Muscle layer of colon (tissue), 2 donors: ENCODE measurements at regions not wholly inside any gene's neighbourhood (a gene's known extent, or its start where the extent isn't known, plus 50 kb on each side); places are given as distances from the start of the nearest gene placed in this dataset.

Experiments
- H3K27ac ChIP-seq: one replicate; pipeline ENCODE4 v1.7.0; 2013; ENCODE audit warnings: low read depth, mild to moderate bottlenecking, low read length, moderate library complexity
- H3K27me3 ChIP-seq, 2 donors: one replicate each; pipeline ENCODE4 v1.7.0; 2013; ENCODE audit warnings: low read length in 2 of 2, mild to moderate bottlenecking in 2 of 2; ENCODE audit not compliant: insufficient read depth in 2 of 2, control insufficient read depth in 1 of 2
- H3K36me3 ChIP-seq: one replicate; pipeline ENCODE4 v1.7.0; 2013; ENCODE audit warnings: mild to moderate bottlenecking, low read length; ENCODE audit not compliant: insufficient read depth
- H3K4me1 ChIP-seq: one replicate; pipeline ENCODE4 v1.7.0; 2013; ENCODE audit warnings: mild to moderate bottlenecking, low read length; ENCODE audit not compliant: insufficient read depth
- H3K4me3 ChIP-seq, 2 donors: one replicate each; pipeline ENCODE4 v1.7.0; 2013; ENCODE audit warnings: low read length in 2 of 2, low read depth in 1 of 2, mild to moderate bottlenecking in 1 of 2, moderate library complexity in 1 of 2
- H3K9ac ChIP-seq: one replicate; pipeline ENCODE4 v1.7.0; 2013; ENCODE audit warnings: low read length
- H3K9me3 ChIP-seq: one replicate; pipeline ENCODE4 v1.7.0; 2013; ENCODE audit warnings: mild to moderate bottlenecking, low read length
- donor health status: abdominal sarcoma.
- donor health status: Adenocarcinoma of cecum.

- no peaks in the 10 kb centered on the region for H3K9me3 ChIP-seq
- H3K27me3 ChIP-seq: no peaks in the 10 kb centered on the region
- H3K36me3 ChIP-seq: no peaks in the 10 kb centered on the region
- no peaks in the 10 kb centered on the region for H3K4me1 ChIP-seq
- H3K27ac ChIP-seq: no peak overlapping the region
- H3K4me3 ChIP-seq: no peak overlapping the region
- H3K9ac ChIP-seq: no peak overlapping the region
Observed at GRCh38 chr1:57848406-57848805, 424.5 kb upstream of the DAB1 start.

GRCh38 chr1:57845041-57845440 is 421.2 kb upstream of the DAB1 start:
- Histone ChIP-seq H3K4me1 (no peaks in the 10 kb centered on the region), H3K4me3 (no peak overlapping the region), H3K27ac (no peak overlapping the region), H3K9ac (no peak overlapping the region), H3K27me3 (no peaks in the 10 kb centered on the region), H3K9me3 (no peaks in the 10 kb centered on the region), H3K36me3 (no peaks in the 10 kb centered on the region)

GRCh38 chr1:57844382-57844980 is 420.6 kb upstream of the DAB1 start:
- Histone ChIP-seq H3K9me3 (no peaks in the 10 kb centered on the region), H3K27ac (no peak overlapping the region), H3K27me3 (no peaks in the 10 kb centered on the region), H3K36me3 (no peaks in the 10 kb centered on the region), H3K4me3 (no peak overlapping the region), H3K9ac (no peak overlapping the region), H3K4me1 (no peaks in the 10 kb centered on the region)

- H3K9me3 ChIP-seq: no peaks in the 10 kb centered on the region
- no peaks in the 10 kb centered on the region for H3K4me1 ChIP-seq
- H3K4me3 ChIP-seq: no peak overlapping the region
- no peak overlapping the region for H3K9ac ChIP-seq
- no peak overlapping the region for H3K27ac ChIP-seq
- H3K36me3 ChIP-seq: no peaks in the 10 kb centered on the region
- no peaks in the 10 kb centered on the region for H3K27me3 ChIP-seq
Observed at GRCh38 chr1:57843760-57844159, 419.9 kb upstream of the DAB1 start.

GRCh38 chr1:57839526-57839925 is 415.7 kb upstream of the DAB1 start:
- no peaks in the 10 kb centered on the region for H3K36me3 ChIP-seq
- no peak overlapping the region for H3K4me3 ChIP-seq
- no peaks in the 10 kb centered on the region for H3K27me3 ChIP-seq
- H3K9me3 ChIP-seq: no peaks in the 10 kb centered on the region
- H3K27ac ChIP-seq: no peak overlapping the region
- no peaks in the 10 kb centered on the region for H3K4me1 ChIP-seq
- H3K9ac ChIP-seq: no peak overlapping the region

- no peaks in the 10 kb centered on the region for H3K9me3 ChIP-seq
- no peaks in the 10 kb centered on the region for H3K4me1 ChIP-seq
- H3K9ac ChIP-seq: no peak overlapping the region
- no peaks in the 10 kb centered on the region for H3K36me3 ChIP-seq
- H3K27me3 ChIP-seq: no peaks in the 10 kb centered on the region
- no peak overlapping the region for H3K4me3 ChIP-seq
- H3K27ac ChIP-seq: no peak overlapping the region
Observed at GRCh38 chr1:57839067-57839466, 415.2 kb upstream of the DAB1 start.

GRCh38 chr1:57835620-57836019 is 411.8 kb upstream of the DAB1 start:
- Histone ChIP-seq H3K9ac (no peak overlapping the region), H3K27me3 (no peaks in the 10 kb centered on the region), H3K36me3 (no peaks in the 10 kb centered on the region), H3K9me3 (no peaks in the 10 kb centered on the region), H3K4me1 (no peaks in the 10 kb centered on the region), H3K4me3 (no peak overlapping the region), H3K27ac (no peak overlapping the region)

- Histone ChIP-seq H3K4me1 (no peaks in the 10 kb centered on the region), H3K27me3 (no peaks in the 10 kb centered on the region), H3K27ac (no peak overlapping the region), H3K9ac (no peak overlapping the region), H3K36me3 (no peaks in the 10 kb centered on the region), H3K9me3 (no peaks in the 10 kb centered on the region), H3K4me3 (no peak overlapping the region)
Observed at GRCh38 chr1:57833296-57833695, 409.4 kb upstream of the DAB1 start.

GRCh38 chr1:57832612-57833011 is 408.8 kb upstream of the DAB1 start:
- Histone ChIP-seq H3K4me3 (no peak overlapping the region), H3K4me1 (no peaks in the 10 kb centered on the region), H3K36me3 (no peaks in the 10 kb centered on the region), H3K9me3 (no peaks in the 10 kb centered on the region), H3K27me3 (no peaks in the 10 kb centered on the region), H3K27ac (no peak overlapping the region), H3K9ac (no peak overlapping the region)

- no peaks in the 10 kb centered on the region for H3K4me1 ChIP-seq
Observed at GRCh38 chr1:57831624-57832023, 407.8 kb upstream of the DAB1 start.

GRCh38 chr1:57826535-57826934 is 402.7 kb upstream of the DAB1 start:
- H3K27ac ChIP-seq: no peak overlapping the region

More at GRCh38 chr1:57831624-57832023, 407.8 kb upstream of the DAB1 start:
- Histone ChIP-seq H3K9ac (no peak overlapping the region), H3K9me3 (no peaks in the 10 kb centered on the region), H3K27me3 (no peaks in the 10 kb centered on the region), H3K4me3 (no peak overlapping the region), H3K36me3 (no peaks in the 10 kb centered on the region), H3K27ac (no peak overlapping the region)

GRCh38 chr1:57824535-57824934 is 400.7 kb upstream of the DAB1 start:
- Histone ChIP-seq H3K4me1 (no peaks in the 10 kb centered on the region), H3K36me3 (no peaks in the 10 kb centered on the region), H3K9me3 (no peaks in the 10 kb centered on the region), H3K27me3 (no peaks in the 10 kb centered on the region), H3K27ac (no peak overlapping the region), H3K4me3 (no peak overlapping the region), H3K9ac (no peak overlapping the region)

More at GRCh38 chr1:57826535-57826934, 402.7 kb upstream of the DAB1 start:
- no peak overlapping the region for H3K4me3 ChIP-seq
- no peaks in the 10 kb centered on the region for H3K36me3 ChIP-seq
- no peaks in the 10 kb centered on the region for H3K9me3 ChIP-seq
- no peaks in the 10 kb centered on the region for H3K4me1 ChIP-seq
- H3K9ac ChIP-seq: no peak overlapping the region
- H3K27me3 ChIP-seq: no peaks in the 10 kb centered on the region
